Muscle layer of duodenum (tissue), 2 donors: ENCODE measurements at regions not wholly inside any gene's neighbourhood (a gene's known extent, or its start where the extent isn't known, plus 50 kb on each side); places are given as distances from the start of the nearest gene placed in this dataset.

Experiments
- H3K27ac ChIP-seq: one replicate; pipeline ENCODE4 v1.7.0; 2013; ENCODE audit warnings: mild to moderate bottlenecking, low read length
- H3K27me3 ChIP-seq: one replicate; pipeline ENCODE4 v1.7.0; 2013; ENCODE audit warnings: low read depth, mild to moderate bottlenecking, control low read depth, low read length
- H3K36me3 ChIP-seq, 2 donors: one replicate each; pipeline ENCODE4 v1.7.0; 2013; ENCODE audit warnings: low read length in 2 of 2, control low read depth in 1 of 2, mild to moderate bottlenecking in 1 of 2; ENCODE audit not compliant: insufficient read depth in 2 of 2, control insufficient read depth in 1 of 2
- H3K4me1 ChIP-seq, 2 donors: one replicate each; pipeline ENCODE4 v1.7.0; 2013; ENCODE audit warnings: low read length in 2 of 2, mild to moderate bottlenecking in 2 of 2, control low read depth in 1 of 2, moderate library complexity in 1 of 2; ENCODE audit not compliant: insufficient read depth in 2 of 2, control insufficient read depth in 1 of 2
- H3K4me3 ChIP-seq, 2 donors: one replicate each; pipeline ENCODE4 v1.7.0; 2013; ENCODE audit warnings: low read length in 2 of 2, low read depth in 1 of 2, mild to moderate bottlenecking in 1 of 2
- H3K9me3 ChIP-seq, 2 donors: one replicate each; pipeline ENCODE4 v1.7.0; 2013; ENCODE audit warnings: low read length in 2 of 2, control low read depth in 1 of 2, mild to moderate bottlenecking in 1 of 2; ENCODE audit not compliant: control insufficient read depth in 1 of 2
- donor health status: healthy.

- H3K36me3 ChIP-seq, result peaks cover 17 to 27% of the 10 kb centered on the region in 2 donors
- H3K4me1 ChIP-seq, result no peaks in the 10 kb centered on the region
- H3K27ac ChIP-seq, result no peak overlapping the region
- H3K4me3 ChIP-seq, result no peak overlapping the region
- H3K9me3 ChIP-seq, result no peaks in the 10 kb centered on the region
- no peaks in the 10 kb centered on the region for H3K27me3 ChIP-seq
Observed at GRCh38 chr3:124674336-124674735, 55.9 kb upstream of the UMPS start.

- H3K27ac ChIP-seq, result no peak overlapping the region
Observed at GRCh38 chr3:124676236-124676635, 54.0 kb upstream of the UMPS start.

GRCh38 chr3:124679048-124679638, 51.1 kb upstream of the UMPS start:
- no peak overlapping the region for H3K27ac ChIP-seq

More at GRCh38 chr3:124676236-124676635, 54.0 kb upstream of the UMPS start:
- Histone ChIP-seq H3K36me3 (peaks cover 18 to 27% of the 10 kb centered on the region in 2 donors), H3K4me3 (no peak overlapping the region), H3K27me3 (no peaks in the 10 kb centered on the region), H3K9me3 (no peaks in the 10 kb centered on the region), H3K4me1 (no peaks in the 10 kb centered on the region)

More at GRCh38 chr3:124679048-124679638, 51.1 kb upstream of the UMPS start:
- H3K9me3 ChIP-seq, result no peaks in the 10 kb centered on the region
- no peak overlapping the region for H3K4me3 ChIP-seq
- no peaks in the 10 kb centered on the region for H3K27me3 ChIP-seq
- no peaks in the 10 kb centered on the region for H3K4me1 ChIP-seq
- H3K36me3 ChIP-seq, result peaks cover 15 to 25% of the 10 kb centered on the region in 2 donors
